ENCODE measurements at regions not wholly inside any gene's neighbourhood (a gene's known extent, or its start where the extent isn't known, plus 50 kb on each side); places are given as distances from the start of the nearest gene placed in this dataset.

DNA sequence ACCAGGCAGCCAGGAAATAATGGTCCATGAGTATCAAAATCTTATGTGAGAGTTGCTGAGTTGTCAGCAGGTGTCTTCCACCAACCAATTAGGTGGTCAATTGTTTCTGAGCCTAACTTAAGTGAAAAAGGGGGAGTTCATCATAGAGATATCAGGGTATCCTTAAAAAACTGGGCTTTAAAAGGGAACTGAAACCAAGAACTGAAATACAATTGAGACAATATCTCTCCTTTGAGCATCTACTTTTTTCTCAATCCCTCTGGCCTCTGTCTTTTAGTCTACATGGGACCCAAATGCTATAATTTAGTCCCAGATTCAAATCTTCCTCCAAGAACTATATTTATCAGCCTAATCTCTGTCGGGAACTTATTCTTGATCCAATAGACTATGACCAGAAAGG, 201.0 kb downstream of the BTG1 start:
- DNase-seq (ENCODE audit: low spot score) = no peak
- H3K4me2 ChIP-seq (ENCODE audit: low read length) = no peak overlapping the region
- H4K20me1 ChIP-seq (ENCODE audit: insufficient read depth, low read length) = no peaks in the 10 kb centered on the region
- TF ChIP-seq, protein P1, sequence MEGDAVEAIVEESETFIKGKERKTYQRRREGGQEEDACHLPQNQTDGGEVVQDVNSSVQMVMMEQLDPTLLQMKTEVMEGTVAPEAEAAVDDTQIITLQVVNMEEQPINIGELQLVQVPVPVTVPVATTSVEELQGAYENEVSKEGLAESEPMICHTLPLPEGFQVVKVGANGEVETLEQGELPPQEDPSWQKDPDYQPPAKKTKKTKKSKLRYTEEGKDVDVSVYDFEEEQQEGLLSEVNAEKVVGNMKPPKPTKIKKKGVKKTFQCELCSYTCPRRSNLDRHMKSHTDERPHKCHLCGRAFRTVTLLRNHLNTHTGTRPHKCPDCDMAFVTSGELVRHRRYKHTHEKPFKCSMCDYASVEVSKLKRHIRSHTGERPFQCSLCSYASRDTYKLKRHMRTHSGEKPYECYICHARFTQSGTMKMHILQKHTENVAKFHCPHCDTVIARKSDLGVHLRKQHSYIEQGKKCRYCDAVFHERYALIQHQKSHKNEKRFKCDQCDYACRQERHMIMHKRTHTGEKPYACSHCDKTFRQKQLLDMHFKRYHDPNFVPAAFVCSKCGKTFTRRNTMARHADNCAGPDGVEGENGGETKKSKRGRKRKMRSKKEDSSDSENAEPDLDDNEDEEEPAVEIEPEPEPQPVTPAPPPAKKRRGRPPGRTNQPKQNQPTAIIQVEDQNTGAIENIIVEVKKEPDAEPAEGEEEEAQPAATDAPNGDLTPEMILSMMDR (conservative IDR thresholded peaks at IDR 0.05; ENCODE audit: low read length) = no peak
- no peak for TF ChIP-seq EZH2phosphoT487 (IDR thresholded peaks at IDR 0.05; ENCODE audit: borderline replicate concordance, low read depth, low read length)
- intact Hi-C loops (cut with micrococcal nuclease; ENCODE audit: unreplicated experiment) = no loop called here
- no peaks in the 10 kb centered on the region for H3K36me3 ChIP-seq (ENCODE audit: insufficient read depth, low read length)
- H3K9me3 ChIP-seq (ENCODE audit: low read length) = no peaks in the 10 kb centered on the region
- no peak overlapping the region for H3K4me3 ChIP-seq (ENCODE audit: low read depth, low read length, poor library complexity, severe bottlenecking)
- H3K79me2 ChIP-seq (ENCODE audit: insufficient read depth, low read depth, low read length) = no peaks in the 10 kb centered on the region
- ChIA-PET CTCF (ENCODE audit: unreplicated experiment) (no interaction called here), POLR2A (no interaction called here)
- no peaks in the 10 kb centered on the region for H3K4me1 ChIP-seq (ENCODE audit: insufficient read depth, low read length, poor library complexity, severe bottlenecking)
- H3K27ac ChIP-seq (ENCODE audit: low read depth, low read length, poor library complexity, severe bottlenecking) = no peak overlapping the region
- H2AFZ ChIP-seq (ENCODE audit: low read length) = no peak overlapping the region
- H3K9me2 ChIP-seq (ENCODE audit: insufficient read depth, low read length) = no peaks in the 10 kb centered on the region
- no TSS peak for BruUV-seq (replicated peaks)

DNA sequence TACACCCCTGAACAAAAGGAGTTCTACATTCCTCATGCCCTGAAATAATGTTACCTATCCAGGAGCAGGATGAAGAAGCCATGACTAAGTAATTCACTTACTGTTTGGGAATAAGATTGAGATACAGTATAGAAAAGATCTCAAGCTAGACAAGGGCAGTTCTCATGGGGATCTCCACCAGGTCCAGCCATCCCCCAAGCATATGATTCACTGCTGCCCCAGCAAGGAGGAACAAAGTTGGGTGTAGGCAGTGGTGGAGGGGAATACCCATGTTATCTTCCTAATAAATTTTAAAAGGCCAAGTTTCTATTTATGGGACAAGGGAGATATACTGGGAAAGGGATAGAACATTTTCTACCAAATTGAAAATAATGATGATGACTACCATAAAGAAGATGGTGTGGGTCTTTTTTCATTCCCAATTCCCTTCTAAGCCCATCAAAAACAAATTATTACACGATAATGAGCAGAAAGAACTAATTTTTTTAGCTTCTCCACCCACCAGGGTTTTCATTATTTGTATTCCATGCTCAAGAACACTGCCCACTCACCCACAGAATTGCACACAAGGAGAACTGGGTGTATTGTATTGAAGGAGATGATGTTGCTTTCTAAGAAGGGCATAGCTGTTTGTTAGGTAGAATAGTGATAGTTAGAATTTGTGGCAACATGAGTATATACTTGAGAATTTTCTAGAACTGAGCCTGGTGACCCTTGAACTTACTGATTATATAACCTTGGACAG, 204.6 kb downstream of the BTG1 start:
- no peaks in the 10 kb centered on the region for H3K36me3 ChIP-seq (ENCODE audit: insufficient read depth, low read length)
- no peak overlapping the region for H3K27ac ChIP-seq (ENCODE audit: low read depth, low read length, poor library complexity, severe bottlenecking)
- H3K4me3 ChIP-seq (ENCODE audit: low read depth, low read length, poor library complexity, severe bottlenecking) = no peak overlapping the region
- no peak for DNase-seq (ENCODE audit: low spot score)
- ChIA-PET POLR2A (interaction anchor here (0.6 kb wide), 1 partner anchor 15 kb away, joined by 3 read pairs; no protein-coding TSS in a partner anchor), CTCF (ENCODE audit: unreplicated experiment) (no interaction called here)
- H3K4me2 ChIP-seq (ENCODE audit: low read length) = no peak overlapping the region
- BruUV-seq (replicated peaks) = no TSS peak
- H3K79me2 ChIP-seq (ENCODE audit: insufficient read depth, low read depth, low read length) = no peaks in the 10 kb centered on the region
- H3K9me3 ChIP-seq (ENCODE audit: low read length) = no peaks in the 10 kb centered on the region
- no peaks in the 10 kb centered on the region for H3K4me1 ChIP-seq (ENCODE audit: insufficient read depth, low read length, poor library complexity, severe bottlenecking)
- no peaks in the 10 kb centered on the region for H4K20me1 ChIP-seq (ENCODE audit: insufficient read depth, low read length)
- H3K9me2 ChIP-seq (ENCODE audit: insufficient read depth, low read length) = no peaks in the 10 kb centered on the region
- no peak for TF ChIP-seq EZH2phosphoT487 (IDR thresholded peaks at IDR 0.05; ENCODE audit: borderline replicate concordance, low read depth, low read length)
- TF ChIP-seq, protein P1 (conservative IDR thresholded peaks at IDR 0.05; ENCODE audit: low read length) = no peak
- intact Hi-C loops (cut with micrococcal nuclease; ENCODE audit: unreplicated experiment) = no loop called here
- H2AFZ ChIP-seq (ENCODE audit: low read length) = no peak overlapping the region

DNA sequence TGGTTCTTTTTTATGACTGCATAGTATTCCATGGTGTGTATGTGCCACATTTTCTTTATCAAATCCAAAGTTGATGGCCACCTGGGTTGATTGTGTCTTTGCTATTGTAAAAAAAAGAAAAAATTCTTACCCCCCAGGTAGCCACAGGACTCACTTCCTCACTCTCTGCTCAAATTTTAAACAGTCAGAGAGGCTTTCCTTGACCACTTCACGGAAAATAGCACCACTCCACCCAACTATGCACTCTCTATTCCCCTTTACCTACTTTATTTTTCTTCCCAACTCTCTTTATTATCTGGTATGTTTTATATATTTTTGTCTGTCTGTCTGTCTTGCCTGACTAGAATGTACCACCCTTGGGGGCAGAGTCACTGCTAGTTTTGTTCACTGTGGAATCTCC, 205.3 kb downstream of the BTG1 start:
- TF ChIP-seq EZH2phosphoT487 (IDR thresholded peaks at IDR 0.05; ENCODE audit: borderline replicate concordance, low read depth, low read length) = no peak
- TF ChIP-seq, protein P1 (conservative IDR thresholded peaks at IDR 0.05; ENCODE audit: low read length) = no peak
- POLR2A ChIA-PET = no interaction called here
- CTCF ChIA-PET (ENCODE audit: unreplicated experiment) = no interaction called here
- Histone ChIP-seq H3K27ac (ENCODE audit: low read depth, low read length, poor library complexity, severe bottlenecking) (no peak overlapping the region), H3K36me3 (ENCODE audit: insufficient read depth, low read length) (no peaks in the 10 kb centered on the region), H3K9me3 (ENCODE audit: low read length) (no peaks in the 10 kb centered on the region), H3K4me2 (ENCODE audit: low read length) (no peak overlapping the region), H3K4me1 (ENCODE audit: insufficient read depth, low read length, poor library complexity, severe bottlenecking) (no peaks in the 10 kb centered on the region), H2AFZ (ENCODE audit: low read length) (no peak overlapping the region), H4K20me1 (ENCODE audit: insufficient read depth, low read length) (no peaks in the 10 kb centered on the region), H3K79me2 (ENCODE audit: insufficient read depth, low read depth, low read length) (no peaks in the 10 kb centered on the region), H3K9me2 (ENCODE audit: insufficient read depth, low read length) (no peaks in the 10 kb centered on the region), H3K4me3 (ENCODE audit: low read depth, low read length, poor library complexity, severe bottlenecking) (no peak overlapping the region)
- no peak for DNase-seq (ENCODE audit: low spot score)
- BruUV-seq (replicated peaks) = no TSS peak
- intact Hi-C loops (cut with micrococcal nuclease; ENCODE audit: unreplicated experiment) = no loop called here
